GM12878 (cell line): ENCODE measurements at regions not wholly inside any gene's neighbourhood (a gene's known extent, or its start where the extent isn't known, plus 50 kb on each side); places are given as distances from the start of the nearest gene placed in this dataset.

ENCODE experiments used
- BRCA1 ChIP-seq: IDR thresholded peaks from 2 replicates; pipeline ENCODE4 v1.6.1; 2011; ENCODE audit warnings: low read depth, low read length, improper control_type of control experiment
- CBX3 ChIP-seq: fragments of 200-600 bp; sonication (generic); IDR thresholded peaks from 2 replicates; pipeline ENCODE4 v1.6.1; 2016; ENCODE audit warnings: low read depth, borderline replicate concordance
- CREB1 ChIP-seq: IDR thresholded peaks from 2 replicates; pipeline ENCODE4 v1.6.1; 2012; ENCODE audit warnings: low read depth, mild to moderate bottlenecking, inconsistent platforms
- CTCF ChIP-seq, 3 experiments: IDR thresholded peaks in 2 of 3; conservative IDR thresholded peaks in 1 of 3; 2 replicates each; pipeline ENCODE4 v1.5.1; 2011; ENCODE audit warnings: low read depth in 3 of 3, low read length in 3 of 3, mild to moderate bottlenecking in 3 of 3, control low read depth in 2 of 3, moderate library complexity in 2 of 3, inconsistent platforms in 1 of 3, mixed read lengths in 1 of 3; ENCODE audit not compliant: control insufficient read depth in 2 of 3, insufficient read depth in 1 of 3; ENCODE audit errors: extremely low read depth in 1 of 3
- HSF1 ChIP-seq: fragments of 150-350 bp; IDR thresholded peaks from 2 replicates; pipeline ENCODE4 v1.6.1; 2014; ENCODE audit warnings: mild to moderate bottlenecking, low read depth, low read length
- KAT2A ChIP-seq: conservative IDR thresholded peaks from 2 replicates; pipeline ENCODE4 v1.6.1; 2011; ENCODE audit warnings: low read depth, low read length; ENCODE audit not compliant: control insufficient read depth
- MXI1 ChIP-seq: fragments of 150-350 bp; IDR thresholded peaks from 2 replicates; pipeline ENCODE4 v1.6.1; 2011; ENCODE audit warnings: low read depth, mild to moderate bottlenecking, inconsistent platforms, low read length, improper control_type of control experiment
- MYB ChIP-seq: fragments of 150-350 bp; IDR thresholded peaks from 2 replicates; pipeline ENCODE4 v1.6.1; 2014; ENCODE audit warnings: mild to moderate bottlenecking, low read depth, low read length, borderline replicate concordance
- NBN ChIP-seq: fragments of 450-650 bp; IDR thresholded peaks from 2 replicates; pipeline ENCODE4 v1.6.1; 2016
- SMC3 ChIP-seq: IDR thresholded peaks from 2 replicates; pipeline ENCODE4 v1.6.1; 2011; ENCODE audit warnings: low read length, improper control_type of control experiment, borderline replicate concordance
- ZBTB4 ChIP-seq: fragments of 450-650 bp; formaldehyde crosslinking; IDR thresholded peaks from 2 replicates; pipeline ENCODE4 v1.4.0; 2022; ENCODE audit warnings: mild to moderate bottlenecking, moderate library complexity
- ZNF217 ChIP-seq: fragments of 450-650 bp; IDR thresholded peaks from 2 replicates; pipeline ENCODE4 v1.6.1; 2017; ENCODE audit warnings: antibody characterized with exemption, mild to moderate bottlenecking

- no peak for TF ChIP-seq HSF1
- peak; percentile 55 to 70 (median 55) for TF ChIP-seq CTCF (IDR thresholded peaks at IDR 0.05 in 2 of 3, conservative IDR thresholded peaks at IDR 0.05 in 1 of 3; ENCODE audit: control insufficient read depth in 2 of 3, extremely low read depth in 1 of 3, insufficient read depth in 1 of 3, low read depth in 3 of 3, low read length in 3 of 3)
- TF ChIP-seq BRCA1 = no peak
- TF ChIP-seq CBX3 = no peak
- TF ChIP-seq ZNF217 = no peak
- no peak for TF ChIP-seq MXI1
- TF ChIP-seq SMC3 = peak; percentile 76; the same call in 1 of the 2 replicates
- no peak for TF ChIP-seq ZBTB4 (CRISPR knock-in tag)
- TF ChIP-seq NBN = no peak
- TF ChIP-seq CREB1 = 0 out of 2 replicates have a peak, but pooled peaks have one; percentile 18
- TF ChIP-seq MYB = no peak
- no peak for TF ChIP-seq KAT2A
Measured at GRCh38 chr9:4923580-4924544, 61.2 kb upstream of the JAK2 start (continued).
